GM23338 (cell line): ENCODE measurements at regions not wholly inside any gene's neighbourhood (a gene's known extent, or its start where the extent isn't known, plus 50 kb on each side); places are given as distances from the start of the nearest gene placed in this dataset.

Experiments used
- ATAC-seq: fragments of 200-7000 bp; cut with Tn5 transposase; 3 replicates; pipeline ENCODE4 v1.9.1; 2020
- DNase-seq: peaks from one replicate; pipeline ENCODE4 v3.0.0-alpha.2; 2015; ENCODE audit warnings: low spot score
- H2AFZ ChIP-seq: fragments of 200-600 bp; sonication (generic); 2 replicates; pipeline ENCODE4 v1.8.0; 2016; ENCODE audit warnings: antibody characterized with exemption, mild to moderate bottlenecking, moderate library complexity
- H3F3A ChIP-seq: fragments of 200-600 bp; sonication (generic); replicated peaks from 2 replicates; pipeline ENCODE4 v1.8.0; 2017; ENCODE audit warnings: antibody characterized with exemption, mixed run types, low read depth
- H3K27ac ChIP-seq: fragments of 200-600 bp; sonication (generic); 2 replicates; pipeline ENCODE4 v1.6.1; 2016; ENCODE audit warnings: low read depth
- H3K27me3 ChIP-seq: fragments of 200-600 bp; sonication (generic); 2 replicates; pipeline ENCODE4 v1.8.0; 2016; ENCODE audit warnings: mild to moderate bottlenecking, mixed run types, moderate library complexity; ENCODE audit not compliant: insufficient read depth
- H3K36me3 ChIP-seq: fragments of 200-600 bp; sonication (generic); 2 replicates; pipeline ENCODE4 v1.8.0; 2016; ENCODE audit warnings: mild to moderate bottlenecking; ENCODE audit not compliant: insufficient read depth
- H3K4me1 ChIP-seq: fragments of 200-600 bp; sonication (generic); 2 replicates; pipeline ENCODE4 v1.8.0; 2016; ENCODE audit warnings: mild to moderate bottlenecking, moderate library complexity; ENCODE audit not compliant: insufficient read depth
- H3K4me2 ChIP-seq: fragments of 200-600 bp; sonication (generic); 2 replicates; pipeline ENCODE4 v1.7.1; 2017; ENCODE audit warnings: mixed run types
- H3K4me3 ChIP-seq: fragments of 200-600 bp; sonication (generic); 2 replicates; pipeline ENCODE4 v1.6.1; 2016; ENCODE audit warnings: mixed run types
- H3K79me2 ChIP-seq: fragments of 200-600 bp; sonication (generic); replicated peaks from 2 replicates; pipeline ENCODE4 v1.8.0; 2017; ENCODE audit warnings: mild to moderate bottlenecking; ENCODE audit not compliant: insufficient read depth
- H3K9me2 ChIP-seq: fragments of 200-600 bp; sonication (generic); 2 replicates; pipeline ENCODE4 v1.8.0; 2017; ENCODE audit not compliant: insufficient read depth
- H4K20me1 ChIP-seq: fragments of 200-600 bp; sonication (generic); replicated peaks from 2 replicates; pipeline ENCODE4 v1.8.0; 2017; ENCODE audit warnings: mild to moderate bottlenecking; ENCODE audit not compliant: insufficient read depth
- H3K27ac Mint-ChIP-seq: 2 replicates; pipeline ENCODE4 v1.8.0; 2020; ENCODE audit warnings: inconsistent platforms, mild to moderate bottlenecking, moderate library complexity, mixed read lengths
- H3K27me3 Mint-ChIP-seq: 3 replicates; pipeline ENCODE4 v1.8.0; 2022; ENCODE audit warnings: low read depth, mild to moderate bottlenecking, moderate library complexity, mixed read lengths, inconsistent platforms; ENCODE audit not compliant: insufficient read depth, poor library complexity
- H3K36me3 Mint-ChIP-seq: 3 replicates; pipeline ENCODE4 v1.8.0; 2021; ENCODE audit warnings: low read depth, mild to moderate bottlenecking, inconsistent platforms, moderate library complexity, mixed read lengths
- H3K4me1 Mint-ChIP-seq: 3 replicates; pipeline ENCODE4 v1.8.0; 2020; ENCODE audit warnings: mild to moderate bottlenecking, inconsistent platforms, mixed read lengths
- H3K4me3 Mint-ChIP-seq: 3 replicates; pipeline ENCODE4 v1.8.0; 2021; ENCODE audit warnings: moderate library complexity, mild to moderate bottlenecking, inconsistent platforms, mixed read lengths
- H3K9me3 Mint-ChIP-seq: 3 replicates; pipeline ENCODE4 v1.8.0; 2020; ENCODE audit warnings: moderate library complexity, mild to moderate bottlenecking, inconsistent platforms, mixed read lengths
- EZH2 ChIP-seq: fragments of 200-600 bp; sonication (generic); IDR thresholded peaks from one replicate; pipeline ENCODE4 v1.8.0; 2017; ENCODE audit warnings: antibody characterized with exemption, mild to moderate bottlenecking, low read depth; ENCODE audit not compliant: unreplicated experiment
- EZH2phosphoT487 ChIP-seq: fragments of 200-600 bp; sonication (generic); IDR thresholded peaks from one replicate; pipeline ENCODE4 v1.8.1; 2018; ENCODE audit warnings: antibody characterized with exemption; ENCODE audit not compliant: unreplicated experiment
- NANOG ChIP-seq: IDR thresholded peaks from 2 replicates; pipeline ENCODE4 v1.6.1; 2016; ENCODE audit warnings: antibody characterized with exemption, borderline replicate concordance
- ZNF331 ChIP-seq: fragments of 250-450 bp; sonication (Bioruptor Pico); IDR thresholded peaks from 2 replicates; pipeline ENCODE4 v1.5.0; 2020; ENCODE audit warnings: low read depth, mild to moderate bottlenecking, moderate library complexity
- TF ChIP-seq, protein P1 (sequence below), 2 experiments: fragments of 200-600 bp in 1 of 2; sonication (generic) in 1 of 2; conservative IDR thresholded peaks; 2 replicates each; pipeline versions ENCODE4 v1.5.1 to v1.6.1; 2016 to 2017; ENCODE audit warnings: antibody characterized with exemption in 2 of 2, low read depth in 2 of 2, mild to moderate bottlenecking in 2 of 2, moderate library complexity in 1 of 2
- TF ChIP-seq, protein P2 (sequence below): IDR thresholded peaks from one replicate; pipeline ENCODE4 v1.6.1; 2018; ENCODE audit warnings: antibody characterized with exemption; ENCODE audit not compliant: unreplicated experiment

DNA sequence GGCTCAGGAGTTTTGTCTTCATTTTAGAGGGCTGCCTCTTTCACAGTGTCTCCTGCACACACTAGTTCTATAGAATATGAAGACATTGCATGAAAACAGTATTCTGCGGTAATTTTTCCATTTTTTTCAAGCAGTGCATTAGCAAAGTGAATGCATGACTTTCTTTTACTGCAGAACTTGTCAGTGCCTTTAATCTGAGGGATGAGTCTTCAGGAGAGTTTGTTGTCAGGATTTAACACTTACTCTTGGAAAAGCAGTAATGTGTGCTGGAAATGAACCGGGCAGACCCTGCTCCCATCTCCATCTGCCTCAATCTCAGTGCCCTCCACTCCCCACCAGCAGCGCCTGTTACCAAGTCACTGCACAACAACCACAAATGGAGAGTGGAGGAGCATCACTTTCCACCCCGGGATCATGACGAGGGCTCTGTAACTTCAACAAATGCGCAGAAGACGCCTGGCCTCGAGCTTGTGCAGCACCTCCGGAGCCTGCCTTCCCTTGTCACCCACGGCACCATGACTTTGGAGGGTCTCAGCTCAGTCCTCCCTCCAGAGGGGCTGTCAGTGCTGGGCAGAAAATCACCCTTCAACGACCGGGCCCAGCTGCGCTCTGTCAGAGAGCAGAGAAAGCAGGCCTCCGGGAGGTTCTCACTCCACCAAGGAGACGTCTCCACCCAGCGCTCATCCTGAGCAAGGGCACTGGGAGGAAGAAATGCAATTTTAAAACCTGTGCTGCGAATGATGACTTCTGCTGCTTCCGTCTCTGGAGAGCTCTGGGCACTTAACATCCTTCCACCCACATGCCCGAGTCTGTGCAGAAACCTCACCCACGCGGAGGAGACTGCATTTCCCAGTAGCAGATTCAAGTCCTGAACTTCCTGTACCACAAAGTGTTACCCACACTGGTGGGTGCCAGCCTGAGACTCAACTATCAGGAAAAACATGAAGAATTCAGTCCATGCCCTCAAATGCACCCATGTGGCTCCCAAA is 255.7 kb downstream of the ADGRD1 start:
- Histone ChIP-seq H3F3A (no peaks in the 10 kb centered on the region), H3K27ac (no peak overlapping the region), H3K4me2 (no peak overlapping the region), H3K36me3 (no peaks in the 10 kb centered on the region), H3K27me3 (no peaks in the 10 kb centered on the region), H3K4me1 (no peaks in the 10 kb centered on the region), H4K20me1 (no peaks in the 10 kb centered on the region), H3K9me2 (no peaks in the 10 kb centered on the region), H3K79me2 (no peaks in the 10 kb centered on the region), H3K4me3 (no peak overlapping the region), H2AFZ (no peak overlapping the region)
- Mint-ChIP-seq H3K36me3 (no peaks in the 10 kb centered on the region; the same call in 2 of the 3 replicates), H3K9me3 (peaks cover 18% of the 10 kb centered on the region), H3K4me3 (no peak overlapping the region), H3K27me3 (peaks cover 6% of the 10 kb centered on the region), H3K27ac (no peak overlapping the region), H3K4me1 (no peaks in the 10 kb centered on the region)
- ATAC-seq: no peak
- TF ChIP-seq, protein P1, sequence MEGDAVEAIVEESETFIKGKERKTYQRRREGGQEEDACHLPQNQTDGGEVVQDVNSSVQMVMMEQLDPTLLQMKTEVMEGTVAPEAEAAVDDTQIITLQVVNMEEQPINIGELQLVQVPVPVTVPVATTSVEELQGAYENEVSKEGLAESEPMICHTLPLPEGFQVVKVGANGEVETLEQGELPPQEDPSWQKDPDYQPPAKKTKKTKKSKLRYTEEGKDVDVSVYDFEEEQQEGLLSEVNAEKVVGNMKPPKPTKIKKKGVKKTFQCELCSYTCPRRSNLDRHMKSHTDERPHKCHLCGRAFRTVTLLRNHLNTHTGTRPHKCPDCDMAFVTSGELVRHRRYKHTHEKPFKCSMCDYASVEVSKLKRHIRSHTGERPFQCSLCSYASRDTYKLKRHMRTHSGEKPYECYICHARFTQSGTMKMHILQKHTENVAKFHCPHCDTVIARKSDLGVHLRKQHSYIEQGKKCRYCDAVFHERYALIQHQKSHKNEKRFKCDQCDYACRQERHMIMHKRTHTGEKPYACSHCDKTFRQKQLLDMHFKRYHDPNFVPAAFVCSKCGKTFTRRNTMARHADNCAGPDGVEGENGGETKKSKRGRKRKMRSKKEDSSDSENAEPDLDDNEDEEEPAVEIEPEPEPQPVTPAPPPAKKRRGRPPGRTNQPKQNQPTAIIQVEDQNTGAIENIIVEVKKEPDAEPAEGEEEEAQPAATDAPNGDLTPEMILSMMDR (conservative IDR thresholded peaks at IDR 0.05; ENCODE audit: low read depth in 2 of 2): no peak
- TF ChIP-seq EZH2: no peak
- no peak for DNase-seq

DNA sequence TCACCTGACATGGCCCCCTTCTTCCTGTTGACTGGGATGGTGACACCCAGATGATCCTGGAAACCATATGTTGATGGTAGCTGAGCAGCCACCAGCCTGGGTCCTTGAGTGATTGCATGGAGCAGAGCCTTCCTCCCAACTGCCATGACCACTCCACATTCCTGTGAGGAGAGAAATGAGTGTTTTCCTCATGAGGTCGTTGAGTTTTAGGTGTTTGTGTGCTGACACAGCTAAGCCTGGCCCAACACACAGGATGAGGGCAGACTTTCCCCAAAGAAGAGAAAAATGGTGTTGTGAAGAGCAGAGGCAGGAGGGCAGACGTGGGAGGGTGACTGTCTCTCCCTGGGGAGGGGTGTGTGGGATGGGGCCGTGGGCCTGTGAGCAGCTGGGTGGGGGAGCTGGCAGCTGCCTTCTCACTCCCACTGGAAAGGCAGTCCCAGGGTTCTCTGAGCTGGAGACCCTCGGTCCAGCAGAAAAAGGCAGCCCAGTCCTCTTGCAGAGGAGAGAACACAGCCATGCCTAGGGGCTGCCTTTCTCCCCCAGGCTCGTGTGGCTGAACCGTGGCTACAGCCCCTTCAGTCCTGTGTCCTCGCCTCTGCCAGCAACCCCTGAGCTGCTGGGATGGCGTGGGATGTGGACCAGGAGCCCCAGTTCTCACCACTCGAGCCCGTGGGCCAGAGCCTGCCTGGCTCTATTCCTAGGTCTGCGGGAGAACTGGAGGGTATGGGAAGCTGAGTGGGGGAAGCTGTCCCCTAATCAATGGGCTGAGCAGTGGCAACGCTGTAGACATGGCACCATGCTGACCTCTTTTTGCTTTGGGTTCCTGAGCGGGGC is 257.0 kb downstream of the ADGRD1 start:
- Histone ChIP-seq H3K9me2 (no peaks in the 10 kb centered on the region), H3K4me2 (no peak overlapping the region), H3K4me3 (no peak overlapping the region), H3K27ac (no peak overlapping the region), H3K79me2 (no peaks in the 10 kb centered on the region), H3K27me3 (no peaks in the 10 kb centered on the region), H2AFZ (no peak overlapping the region), H4K20me1 (no peaks in the 10 kb centered on the region), H3K36me3 (no peaks in the 10 kb centered on the region), H3F3A (no peaks in the 10 kb centered on the region), H3K4me1 (no peaks in the 10 kb centered on the region)
- H3K36me3 Mint-ChIP-seq: no peaks in the 10 kb centered on the region; the same call in 2 of the 3 replicates
- H3K4me3 Mint-ChIP-seq: no peak overlapping the region
- ATAC-seq (no peak), DNase-seq (no peak)
- no peaks in the 10 kb centered on the region for H3K4me1 Mint-ChIP-seq
- H3K27ac Mint-ChIP-seq: no peak overlapping the region
- peaks cover 18% of the 10 kb centered on the region for H3K9me3 Mint-ChIP-seq
- peaks cover 6% of the 10 kb centered on the region for H3K27me3 Mint-ChIP-seq
- TF ChIP-seq, protein P2, sequence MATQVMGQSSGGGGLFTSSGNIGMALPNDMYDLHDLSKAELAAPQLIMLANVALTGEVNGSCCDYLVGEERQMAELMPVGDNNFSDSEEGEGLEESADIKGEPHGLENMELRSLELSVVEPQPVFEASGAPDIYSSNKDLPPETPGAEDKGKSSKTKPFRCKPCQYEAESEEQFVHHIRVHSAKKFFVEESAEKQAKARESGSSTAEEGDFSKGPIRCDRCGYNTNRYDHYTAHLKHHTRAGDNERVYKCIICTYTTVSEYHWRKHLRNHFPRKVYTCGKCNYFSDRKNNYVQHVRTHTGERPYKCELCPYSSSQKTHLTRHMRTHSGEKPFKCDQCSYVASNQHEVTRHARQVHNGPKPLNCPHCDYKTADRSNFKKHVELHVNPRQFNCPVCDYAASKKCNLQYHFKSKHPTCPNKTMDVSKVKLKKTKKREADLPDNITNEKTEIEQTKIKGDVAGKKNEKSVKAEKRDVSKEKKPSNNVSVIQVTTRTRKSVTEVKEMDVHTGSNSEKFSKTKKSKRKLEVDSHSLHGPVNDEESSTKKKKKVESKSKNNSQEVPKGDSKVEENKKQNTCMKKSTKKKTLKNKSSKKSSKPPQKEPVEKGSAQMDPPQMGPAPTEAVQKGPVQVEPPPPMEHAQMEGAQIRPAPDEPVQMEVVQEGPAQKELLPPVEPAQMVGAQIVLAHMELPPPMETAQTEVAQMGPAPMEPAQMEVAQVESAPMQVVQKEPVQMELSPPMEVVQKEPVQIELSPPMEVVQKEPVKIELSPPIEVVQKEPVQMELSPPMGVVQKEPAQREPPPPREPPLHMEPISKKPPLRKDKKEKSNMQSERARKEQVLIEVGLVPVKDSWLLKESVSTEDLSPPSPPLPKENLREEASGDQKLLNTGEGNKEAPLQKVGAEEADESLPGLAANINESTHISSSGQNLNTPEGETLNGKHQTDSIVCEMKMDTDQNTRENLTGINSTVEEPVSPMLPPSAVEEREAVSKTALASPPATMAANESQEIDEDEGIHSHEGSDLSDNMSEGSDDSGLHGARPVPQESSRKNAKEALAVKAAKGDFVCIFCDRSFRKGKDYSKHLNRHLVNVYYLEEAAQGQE: no peak
- TF ChIP-seq ZNF331 (CRISPR knock-in tag) (no peak), NANOG (no peak), EZH2phosphoT487 (no peak)
- TF ChIP-seq, protein P1 (conservative IDR thresholded peaks at IDR 0.05; ENCODE audit: low read depth in 2 of 2): no peak
